Liver (tissue), 8 donors: ENCODE measurements at regions not wholly inside any gene's neighbourhood (a gene's known extent, or its start where the extent isn't known, plus 50 kb on each side); places are given as distances from the start of the nearest gene placed in this dataset.

Experiments used
- DNase-seq: peaks from one replicate; pipeline ENCODE4 v3.0.0-alpha.2; 2017; ENCODE audit warnings: low spot score
- H3K27ac ChIP-seq, 2 donors: one replicate each; pipeline ENCODE4 v1.7.0; 2013; ENCODE audit warnings: inconsistent platforms in 2 of 2, low read length in 2 of 2, control low read depth in 1 of 2, low read depth in 1 of 2, mild to moderate bottlenecking in 1 of 2
- H3K27me3 ChIP-seq, 4 donors: one replicate each; pipeline versions ENCODE4 v1.6.1 to v1.7.0; 2013; ENCODE audit warnings: low read length in 3 of 4, inconsistent platforms in 1 of 4, mild to moderate bottlenecking in 1 of 4, moderate library complexity in 1 of 4; ENCODE audit not compliant: control insufficient read depth in 4 of 4, insufficient read depth in 4 of 4
- H3K36me3 ChIP-seq, 4 donors: one replicate each; pipeline versions ENCODE4 v1.6.1 to v1.7.0; 2013; ENCODE audit warnings: low read length in 3 of 4, mild to moderate bottlenecking in 3 of 4, low read depth in 1 of 4, moderate library complexity in 1 of 4; ENCODE audit not compliant: control insufficient read depth in 4 of 4, insufficient read depth in 3 of 4
- H3K4me1 ChIP-seq, 4 donors: one replicate each; pipeline versions ENCODE4 v1.6.1 to v1.7.0; 2013; ENCODE audit warnings: low read length in 3 of 4, mild to moderate bottlenecking in 3 of 4, moderate library complexity in 1 of 4; ENCODE audit not compliant: control insufficient read depth in 4 of 4, insufficient read depth in 4 of 4
- H3K4me3 ChIP-seq, 3 donors: one replicate each; pipeline versions ENCODE4 v1.6.1 to v1.7.0; 2013; ENCODE audit warnings: low read length in 3 of 3, control low read depth in 1 of 3, low read depth in 1 of 3, mild to moderate bottlenecking in 1 of 3
- H3K9ac ChIP-seq, 2 donors: one replicate each; pipeline ENCODE4 v1.7.0; 2013; ENCODE audit warnings: low read length in 2 of 2, mild to moderate bottlenecking in 2 of 2, moderate library complexity in 2 of 2, control low read depth in 1 of 2, low read depth in 1 of 2
- H3K9me3 ChIP-seq, 4 donors: one replicate each; pipeline versions ENCODE4 v1.6.1 to v1.7.0; 2013; ENCODE audit warnings: low read length in 3 of 4; ENCODE audit not compliant: control insufficient read depth in 4 of 4
- ATF3 ChIP-seq: IDR thresholded peaks from 2 replicates; pipeline ENCODE4 v1.6.1; 2016; ENCODE audit warnings: antibody characterized with exemption
- FOXA2 ChIP-seq: IDR thresholded peaks from 2 replicates; pipeline ENCODE4 v1.6.1; 2016; ENCODE audit warnings: antibody characterized with exemption
- HNF4G ChIP-seq: IDR thresholded peaks from 2 replicates; pipeline ENCODE4 v1.6.1; 2016; ENCODE audit warnings: antibody characterized with exemption
- JUND ChIP-seq, 2 donors: IDR thresholded peaks; 2 replicates each; pipeline ENCODE4 v1.6.1; 2016; ENCODE audit warnings: antibody characterized with exemption in 2 of 2
- SP1 ChIP-seq: IDR thresholded peaks from 2 replicates; pipeline ENCODE4 v1.6.1; 2018; ENCODE audit warnings: antibody characterized with exemption, mild to moderate bottlenecking
- TAF1 ChIP-seq: conservative IDR thresholded peaks from 2 replicates; pipeline ENCODE4 v1.6.1; 2016; ENCODE audit warnings: antibody characterized with exemption, mild to moderate bottlenecking
- ZBTB33 ChIP-seq: IDR thresholded peaks from 2 replicates; pipeline ENCODE4 v1.6.1; 2016; ENCODE audit warnings: antibody characterized with exemption
- WGBS: extraction: QIAGEN DNeasy Blood & Tissue Kit; methylation state at CpG from one replicate; pipeline ENCODE4 v1.1.7; 2013; 5-methylcytosine and 5-hydroxymethylcytosine counted together
- TF ChIP-seq, protein P1 (sequence below): fragments of 150-350 bp; IDR thresholded peaks from 2 replicates; pipeline ENCODE4 v1.5.1; 2017; ENCODE audit warnings: improper control_type of control experiment, low read depth, low read length; ENCODE audit not compliant: missing input control
- TF ChIP-seq, protein P2 (sequence below): IDR thresholded peaks from 2 replicates; pipeline ENCODE4 v1.6.1; 2016; ENCODE audit warnings: antibody characterized with exemption, mild to moderate bottlenecking
- TF ChIP-seq, protein P3 (sequence below): IDR thresholded peaks from 2 replicates; pipeline ENCODE4 v1.6.1; 2016; ENCODE audit warnings: antibody characterized with exemption
- donor health status: healthy.
- donor health status: healthy.
- donor health status: healthy.
- donor health status: healthy.
- donor health status: healthy.

- 82% methylated on average over 8 of the region's 8 CpGs for WGBS
- no peak for DNase-seq
- Histone ChIP-seq H3K4me3 (no peak overlapping the region), H3K27ac (no peak overlapping the region), H3K9me3 (no peaks in the 10 kb centered on the region), H3K9ac (no peak overlapping the region), H3K36me3 (no peaks in the 10 kb centered on the region), H3K27me3 (no peaks in the 10 kb centered on the region), H3K4me1 (no peaks in the 10 kb centered on the region)
- TF ChIP-seq, protein P1, sequence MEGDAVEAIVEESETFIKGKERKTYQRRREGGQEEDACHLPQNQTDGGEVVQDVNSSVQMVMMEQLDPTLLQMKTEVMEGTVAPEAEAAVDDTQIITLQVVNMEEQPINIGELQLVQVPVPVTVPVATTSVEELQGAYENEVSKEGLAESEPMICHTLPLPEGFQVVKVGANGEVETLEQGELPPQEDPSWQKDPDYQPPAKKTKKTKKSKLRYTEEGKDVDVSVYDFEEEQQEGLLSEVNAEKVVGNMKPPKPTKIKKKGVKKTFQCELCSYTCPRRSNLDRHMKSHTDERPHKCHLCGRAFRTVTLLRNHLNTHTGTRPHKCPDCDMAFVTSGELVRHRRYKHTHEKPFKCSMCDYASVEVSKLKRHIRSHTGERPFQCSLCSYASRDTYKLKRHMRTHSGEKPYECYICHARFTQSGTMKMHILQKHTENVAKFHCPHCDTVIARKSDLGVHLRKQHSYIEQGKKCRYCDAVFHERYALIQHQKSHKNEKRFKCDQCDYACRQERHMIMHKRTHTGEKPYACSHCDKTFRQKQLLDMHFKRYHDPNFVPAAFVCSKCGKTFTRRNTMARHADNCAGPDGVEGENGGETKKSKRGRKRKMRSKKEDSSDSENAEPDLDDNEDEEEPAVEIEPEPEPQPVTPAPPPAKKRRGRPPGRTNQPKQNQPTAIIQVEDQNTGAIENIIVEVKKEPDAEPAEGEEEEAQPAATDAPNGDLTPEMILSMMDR, result no peak
- no peak for TF ChIP-seq TAF1
- TF ChIP-seq HNF4G, result no peak
- TF ChIP-seq, protein P2, sequence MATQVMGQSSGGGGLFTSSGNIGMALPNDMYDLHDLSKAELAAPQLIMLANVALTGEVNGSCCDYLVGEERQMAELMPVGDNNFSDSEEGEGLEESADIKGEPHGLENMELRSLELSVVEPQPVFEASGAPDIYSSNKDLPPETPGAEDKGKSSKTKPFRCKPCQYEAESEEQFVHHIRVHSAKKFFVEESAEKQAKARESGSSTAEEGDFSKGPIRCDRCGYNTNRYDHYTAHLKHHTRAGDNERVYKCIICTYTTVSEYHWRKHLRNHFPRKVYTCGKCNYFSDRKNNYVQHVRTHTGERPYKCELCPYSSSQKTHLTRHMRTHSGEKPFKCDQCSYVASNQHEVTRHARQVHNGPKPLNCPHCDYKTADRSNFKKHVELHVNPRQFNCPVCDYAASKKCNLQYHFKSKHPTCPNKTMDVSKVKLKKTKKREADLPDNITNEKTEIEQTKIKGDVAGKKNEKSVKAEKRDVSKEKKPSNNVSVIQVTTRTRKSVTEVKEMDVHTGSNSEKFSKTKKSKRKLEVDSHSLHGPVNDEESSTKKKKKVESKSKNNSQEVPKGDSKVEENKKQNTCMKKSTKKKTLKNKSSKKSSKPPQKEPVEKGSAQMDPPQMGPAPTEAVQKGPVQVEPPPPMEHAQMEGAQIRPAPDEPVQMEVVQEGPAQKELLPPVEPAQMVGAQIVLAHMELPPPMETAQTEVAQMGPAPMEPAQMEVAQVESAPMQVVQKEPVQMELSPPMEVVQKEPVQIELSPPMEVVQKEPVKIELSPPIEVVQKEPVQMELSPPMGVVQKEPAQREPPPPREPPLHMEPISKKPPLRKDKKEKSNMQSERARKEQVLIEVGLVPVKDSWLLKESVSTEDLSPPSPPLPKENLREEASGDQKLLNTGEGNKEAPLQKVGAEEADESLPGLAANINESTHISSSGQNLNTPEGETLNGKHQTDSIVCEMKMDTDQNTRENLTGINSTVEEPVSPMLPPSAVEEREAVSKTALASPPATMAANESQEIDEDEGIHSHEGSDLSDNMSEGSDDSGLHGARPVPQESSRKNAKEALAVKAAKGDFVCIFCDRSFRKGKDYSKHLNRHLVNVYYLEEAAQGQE, result no peak
- TF ChIP-seq ZBTB33, result no peak
- TF ChIP-seq, protein P3, sequence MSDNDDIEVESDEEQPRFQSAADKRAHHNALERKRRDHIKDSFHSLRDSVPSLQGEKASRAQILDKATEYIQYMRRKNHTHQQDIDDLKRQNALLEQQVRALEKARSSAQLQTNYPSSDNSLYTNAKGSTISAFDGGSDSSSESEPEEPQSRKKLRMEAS, result no peak
- no peak for TF ChIP-seq SP1
Measured at GRCh38 chr6:41457303-41457670, 88.9 kb upstream of the FOXP4 start.

DNA sequence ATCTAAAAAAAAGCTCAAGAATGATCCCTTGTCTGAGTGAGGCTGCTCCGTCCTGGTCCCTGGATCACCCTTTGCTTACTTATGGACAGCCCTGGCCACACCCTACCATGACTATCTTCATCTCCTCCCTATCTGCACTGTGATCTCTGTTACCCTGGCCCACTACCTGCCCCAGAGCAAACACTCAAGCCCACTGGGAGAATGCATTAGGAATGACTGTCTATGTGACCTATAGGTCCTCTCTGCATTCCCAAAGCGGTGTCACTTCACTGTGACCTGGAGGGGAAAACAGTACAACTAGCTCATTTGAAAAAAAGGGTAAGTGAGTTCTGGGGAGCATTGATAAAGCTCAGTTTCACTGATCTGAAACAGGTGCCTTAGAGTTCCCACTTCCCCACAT is 86.4 kb upstream of the FOXP4 start:
- 94% methylated on average over 2 of the region's 2 CpGs for WGBS
- no peak overlapping the region for H3K9ac ChIP-seq
- no peaks in the 10 kb centered on the region for H3K36me3 ChIP-seq
- TF ChIP-seq ZBTB33, result no peak
- TF ChIP-seq HNF4G, result no peak
- no peak for TF ChIP-seq ATF3
- TF ChIP-seq FOXA2, result no peak
- no peak for TF ChIP-seq JUND (IDR thresholded peaks at IDR 0.05)
- TF ChIP-seq, protein P3, result no peak
- H3K9me3 ChIP-seq, result no peaks in the 10 kb centered on the region
- no peak overlapping the region for H3K27ac ChIP-seq
- no peak overlapping the region for H3K4me3 ChIP-seq
- DNase-seq, result no peak
- no peaks in the 10 kb centered on the region for H3K27me3 ChIP-seq
- no peaks in the 10 kb centered on the region for H3K4me1 ChIP-seq
